HG03342 (cell line): ENCODE measurements at regions not wholly inside any gene's neighbourhood (a gene's known extent, or its start where the extent isn't known, plus 50 kb on each side); places are given as distances from the start of the nearest gene placed in this dataset.

Experiments used
- ATAC-seq: cut with Tn5 transposase; IDR thresholded peaks from one replicate; pipeline ENCODE4 v1.9.1; 2021; ENCODE audit warnings: mild to moderate bottlenecking, moderate library complexity; ENCODE audit not compliant: unreplicated experiment

DNA sequence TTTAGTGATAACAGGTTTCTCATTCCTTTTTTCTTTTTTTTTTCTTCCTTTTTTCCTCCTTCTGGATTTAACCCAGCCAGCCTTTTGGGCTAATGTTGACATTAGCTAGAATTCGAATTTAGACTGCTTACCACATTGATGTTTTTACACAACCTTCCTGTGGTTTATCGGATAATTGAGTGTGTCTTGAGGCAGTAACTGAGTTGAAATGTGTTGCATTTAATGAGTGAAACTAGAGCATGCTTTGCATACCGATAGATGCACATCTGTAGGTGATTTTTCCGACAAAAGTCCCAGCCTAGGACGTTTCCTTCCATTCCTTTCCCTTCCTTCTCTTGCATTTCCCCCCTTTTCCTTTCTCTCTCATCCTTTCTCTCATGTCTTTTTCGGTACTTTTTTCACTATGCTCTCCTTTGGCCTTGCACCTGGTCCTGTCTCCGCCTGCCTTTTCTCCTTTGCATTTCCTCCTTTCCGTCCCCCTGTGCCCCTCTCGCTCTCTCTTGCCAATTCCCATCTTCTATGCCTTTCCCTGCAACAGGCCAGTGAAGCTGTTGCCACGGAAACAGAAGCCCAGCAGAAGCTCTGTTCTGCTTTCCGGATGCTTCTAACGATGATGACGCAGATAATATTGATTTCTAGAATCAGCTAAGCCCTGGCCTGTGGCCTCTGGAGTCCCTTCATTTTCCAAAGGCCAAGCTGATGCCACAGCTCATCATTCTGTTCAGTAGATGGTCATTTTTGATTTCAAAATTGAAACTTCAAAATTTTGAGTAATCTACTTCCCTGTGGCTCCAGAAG is 76.1 kb downstream of the SLC25A47 start:
- ATAC-seq, result no peak

DNA sequence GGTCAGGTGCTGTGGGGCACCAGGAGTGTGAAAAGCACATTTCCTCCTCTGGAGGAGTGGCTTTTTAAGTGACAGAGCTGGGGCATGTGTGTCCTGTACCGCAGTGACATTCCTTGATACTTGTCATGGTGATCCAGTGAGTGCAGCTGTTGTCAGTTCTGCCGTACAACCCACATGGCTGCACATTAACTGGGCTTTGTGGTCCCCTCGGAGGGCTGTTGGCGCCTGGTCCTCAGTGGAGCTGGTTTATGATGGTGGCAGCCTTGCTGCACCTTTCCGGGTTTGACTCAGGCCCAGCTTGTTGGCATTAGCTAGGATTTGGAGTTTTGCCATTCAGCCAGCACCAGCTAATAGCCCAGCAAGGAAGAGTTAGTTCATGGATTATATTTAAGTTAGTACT is 77.0 kb downstream of the SLC25A47 start:
- no peak for ATAC-seq

DNA sequence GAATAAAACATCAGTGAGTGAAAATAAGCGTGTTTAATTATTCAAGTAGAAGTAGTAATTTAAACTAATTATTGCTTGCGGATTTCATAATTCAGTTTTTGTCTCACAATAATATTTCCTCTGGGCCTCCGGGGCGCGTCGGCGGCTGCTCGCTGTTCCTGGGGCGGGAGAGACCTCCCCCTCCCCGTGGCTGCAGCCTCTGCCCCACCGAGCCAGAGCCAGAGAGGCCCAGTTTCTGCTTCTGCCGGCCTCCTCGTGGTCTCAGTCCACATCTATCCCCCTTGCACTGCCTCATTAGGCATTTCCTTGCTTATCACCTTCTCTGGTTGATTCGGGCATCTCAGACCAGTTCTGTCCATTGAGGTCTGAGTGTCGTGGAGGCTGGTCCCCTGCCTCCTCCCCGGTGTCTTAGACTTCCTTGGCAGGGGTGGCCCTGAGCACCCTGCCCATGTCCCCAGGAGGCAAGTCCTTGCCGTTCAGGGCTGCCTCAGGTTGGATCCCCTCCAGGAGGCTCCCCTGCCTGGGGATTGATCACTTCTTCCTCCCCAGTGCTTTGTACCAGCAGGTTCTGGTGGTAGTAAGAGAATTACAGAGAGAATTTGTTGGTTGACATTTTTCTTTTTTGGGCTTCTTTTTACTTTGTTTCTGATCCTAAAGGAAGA is 78.0 kb downstream of the SLC25A47 start:
- no peak for ATAC-seq

DNA sequence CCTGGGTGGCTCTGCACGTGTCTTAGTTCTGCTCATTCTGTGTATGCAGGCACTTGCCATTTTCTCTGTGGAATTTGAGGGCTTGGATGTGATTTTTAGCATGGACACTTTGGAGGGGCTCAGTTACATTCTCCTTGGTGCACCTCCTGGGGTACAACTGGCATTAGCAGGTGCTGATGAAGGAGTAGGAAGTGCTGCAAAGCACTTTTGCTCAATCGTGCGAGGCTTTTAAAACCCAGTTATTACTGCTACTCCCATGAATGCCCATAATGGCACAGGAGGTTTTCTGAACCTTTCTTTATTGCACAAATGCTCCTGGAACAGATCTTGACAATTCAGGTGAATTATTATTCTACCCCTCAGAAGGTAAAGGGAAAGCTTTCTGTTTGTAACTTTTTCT is 78.7 kb downstream of the SLC25A47 start:
- no peak for ATAC-seq

DNA sequence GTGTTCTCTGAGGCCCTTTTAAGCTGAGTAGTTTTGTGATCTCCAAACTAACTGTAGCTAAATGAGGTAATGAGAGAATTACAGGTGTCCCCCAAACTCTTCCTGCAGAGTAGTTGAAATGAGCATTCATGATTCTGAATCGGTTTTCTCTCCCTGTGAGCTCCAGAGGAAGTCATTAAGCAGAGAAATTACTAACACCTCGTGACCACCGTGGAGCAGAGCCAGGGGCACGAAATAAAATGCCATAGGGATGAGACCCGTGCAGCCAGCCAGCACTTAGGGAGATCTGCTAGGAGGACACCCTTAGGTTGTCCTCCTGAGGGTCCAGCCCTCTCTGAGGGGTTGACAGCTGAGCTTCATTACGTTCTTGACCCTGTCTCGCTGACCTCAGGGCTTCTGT is 79.5 kb downstream of the SLC25A47 start:
- no peak for ATAC-seq

DNA sequence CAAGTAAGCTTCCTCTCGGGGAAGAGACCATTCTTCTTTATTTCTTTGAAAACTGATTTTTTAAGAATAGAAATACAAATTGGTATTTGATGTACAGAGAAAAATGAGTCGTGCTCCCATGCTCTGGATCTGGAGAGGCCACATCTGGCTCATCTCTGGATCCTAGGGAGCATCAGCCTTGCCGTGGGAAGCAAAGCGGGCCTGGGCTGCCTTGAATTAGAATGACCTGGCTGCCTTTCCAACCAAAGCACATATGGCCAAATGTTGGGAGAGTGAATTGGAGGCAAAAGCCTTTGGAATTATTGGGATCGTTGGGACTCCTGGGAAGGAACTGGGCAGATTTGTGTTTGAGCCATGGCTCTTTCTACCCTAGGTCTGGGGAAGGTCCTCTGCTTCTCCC is 80.0 kb downstream of the SLC25A47 start:
- no peak for ATAC-seq

DNA sequence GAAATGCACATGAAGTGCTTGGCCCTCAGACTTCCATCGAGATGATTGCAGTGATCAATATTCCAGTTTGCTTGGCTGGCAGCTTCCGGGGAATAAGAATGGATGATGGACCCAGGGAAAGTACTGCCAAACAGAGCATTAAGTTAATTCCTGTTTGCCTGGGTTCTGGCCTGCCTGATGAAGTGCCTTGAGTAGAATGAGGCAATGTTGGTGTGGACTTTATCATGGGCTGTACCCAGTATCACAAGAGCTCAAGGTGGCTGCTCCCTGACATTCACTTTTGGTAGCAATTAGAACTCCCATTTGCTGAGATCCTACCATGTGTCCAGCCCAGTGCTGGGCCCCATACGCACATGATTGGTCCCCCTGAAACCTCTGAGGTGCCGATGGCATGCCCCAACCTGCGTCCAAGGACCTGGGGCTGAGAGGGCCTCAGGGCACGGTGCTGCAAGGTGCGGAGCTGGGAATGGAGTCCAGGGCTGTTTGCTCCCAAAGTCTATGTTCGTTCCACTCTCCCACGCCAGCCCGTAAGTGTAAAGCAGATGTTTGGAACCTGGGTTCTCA is 80.7 kb downstream of the SLC25A47 start:
- no peak for ATAC-seq

DNA sequence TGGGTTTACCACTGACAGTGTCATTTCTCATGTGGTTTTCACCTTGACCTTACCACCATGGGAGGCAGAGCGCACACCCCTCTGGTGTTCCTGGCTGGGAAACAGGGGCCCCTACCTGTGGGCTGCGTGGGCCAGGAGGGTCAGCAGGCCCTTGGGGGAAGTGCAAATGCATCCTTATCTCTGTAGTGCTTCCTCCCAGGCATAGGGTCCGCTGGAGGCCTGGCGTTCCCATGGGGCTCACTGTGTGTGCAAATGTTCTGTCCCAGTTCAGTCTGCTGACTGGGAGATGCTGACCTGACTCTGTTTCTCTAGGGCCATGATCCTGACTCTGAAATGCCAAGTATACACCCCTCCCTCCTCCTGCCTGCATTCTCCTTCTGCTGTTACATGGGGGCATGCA is 81.3 kb downstream of the SLC25A47 start:
- no peak for ATAC-seq

DNA sequence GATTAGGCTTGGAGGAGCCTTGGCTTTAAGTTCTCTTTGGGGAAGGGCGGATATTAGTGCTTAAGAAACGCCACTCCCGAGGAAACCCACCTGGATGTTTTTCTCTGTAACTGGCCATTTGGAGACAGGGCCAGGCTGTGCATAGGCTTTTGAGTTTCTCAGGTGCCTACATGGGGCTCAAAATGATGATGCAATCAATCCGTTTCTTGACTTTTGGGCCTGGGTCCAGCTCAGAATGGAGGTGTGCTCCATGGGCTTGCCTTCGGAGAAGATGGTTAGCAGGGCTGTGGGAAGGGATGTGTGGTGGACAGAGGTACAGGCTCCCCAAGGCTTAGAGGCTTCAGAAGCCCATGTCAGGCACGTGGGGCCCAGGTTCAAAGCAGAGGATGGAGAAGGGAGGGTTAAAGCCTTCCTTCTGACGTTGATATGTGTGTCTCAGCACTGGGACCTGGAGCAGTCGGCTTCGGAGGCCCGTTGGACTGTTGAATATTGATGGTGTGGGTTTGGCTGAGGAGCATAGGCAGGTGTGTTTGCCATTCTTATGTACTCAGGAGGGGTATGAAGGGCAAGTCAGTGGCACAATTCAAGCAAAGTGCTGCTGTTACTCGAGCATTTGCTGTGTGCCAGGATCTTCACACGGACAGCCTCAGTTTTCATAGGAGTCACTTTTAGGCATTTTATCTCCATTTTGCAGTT is 82.8 kb downstream of the SLC25A47 start:
- no peak for ATAC-seq

DNA sequence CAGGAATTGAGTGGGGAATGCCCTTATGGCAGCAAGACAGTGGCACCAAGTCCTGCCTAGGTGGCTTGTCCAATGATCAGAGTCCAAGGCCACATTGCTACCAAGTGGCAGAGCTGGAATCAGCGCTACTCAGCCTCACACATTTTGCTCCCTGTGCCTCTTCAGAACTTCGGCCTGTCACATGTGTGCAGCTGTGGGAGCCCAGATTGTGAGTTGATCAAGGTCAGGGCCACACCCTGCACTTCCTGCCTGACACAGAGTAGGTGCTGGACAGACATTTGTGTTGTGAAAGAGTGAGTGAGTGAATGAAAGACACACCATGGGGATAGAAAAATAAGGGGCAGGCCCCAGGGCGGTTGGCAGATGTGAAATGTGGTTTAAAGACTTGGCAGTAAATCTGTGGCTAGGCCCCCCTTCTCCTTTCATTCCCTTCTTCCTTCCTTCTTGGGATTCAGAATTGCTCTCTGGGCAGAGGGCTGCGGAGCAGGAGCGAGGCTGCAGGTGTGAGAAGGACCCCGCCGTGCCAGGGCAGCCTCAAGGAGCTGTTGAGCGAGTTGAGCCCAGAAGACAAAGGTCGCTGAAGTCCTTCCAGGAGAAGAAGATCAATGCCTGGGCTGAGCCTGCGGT is 83.5 kb downstream of the SLC25A47 start:
- ATAC-seq, result no peak

DNA sequence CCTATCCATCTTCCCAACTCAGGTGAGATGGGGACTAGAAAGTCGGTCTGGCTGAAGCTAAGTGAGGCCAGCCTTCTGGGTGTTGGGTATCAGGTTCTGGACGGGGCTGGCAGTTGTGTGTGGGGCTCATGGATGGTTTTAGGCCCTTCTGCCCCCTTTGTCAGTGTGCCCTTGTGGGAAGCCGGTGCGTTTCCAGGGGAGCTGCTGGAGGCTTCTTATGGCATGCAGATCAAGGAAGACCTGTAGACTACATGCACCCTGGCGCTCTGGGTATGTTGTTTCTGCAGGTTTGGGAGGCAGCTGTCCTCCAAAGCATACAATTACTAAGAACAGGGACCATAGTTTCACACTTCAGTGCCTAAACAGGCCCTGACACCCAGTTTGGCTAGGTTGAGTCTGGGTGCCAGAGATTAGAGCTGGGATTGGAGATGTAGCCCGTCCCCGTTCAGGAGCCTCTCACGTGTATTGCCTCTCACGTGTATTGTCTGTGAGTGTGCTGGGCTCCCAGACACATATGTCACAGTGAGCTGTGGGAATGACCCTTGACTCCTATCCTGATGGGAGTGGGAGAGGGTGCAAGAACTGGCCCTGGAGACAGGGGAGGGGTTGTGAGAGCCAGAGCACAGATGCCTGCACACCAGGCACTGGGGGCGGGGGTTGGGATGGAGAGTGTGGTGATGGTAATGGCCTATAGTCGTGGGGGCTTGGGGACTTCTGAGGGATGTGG is 84.4 kb downstream of the SLC25A47 start:
- ATAC-seq, result no peak

DNA sequence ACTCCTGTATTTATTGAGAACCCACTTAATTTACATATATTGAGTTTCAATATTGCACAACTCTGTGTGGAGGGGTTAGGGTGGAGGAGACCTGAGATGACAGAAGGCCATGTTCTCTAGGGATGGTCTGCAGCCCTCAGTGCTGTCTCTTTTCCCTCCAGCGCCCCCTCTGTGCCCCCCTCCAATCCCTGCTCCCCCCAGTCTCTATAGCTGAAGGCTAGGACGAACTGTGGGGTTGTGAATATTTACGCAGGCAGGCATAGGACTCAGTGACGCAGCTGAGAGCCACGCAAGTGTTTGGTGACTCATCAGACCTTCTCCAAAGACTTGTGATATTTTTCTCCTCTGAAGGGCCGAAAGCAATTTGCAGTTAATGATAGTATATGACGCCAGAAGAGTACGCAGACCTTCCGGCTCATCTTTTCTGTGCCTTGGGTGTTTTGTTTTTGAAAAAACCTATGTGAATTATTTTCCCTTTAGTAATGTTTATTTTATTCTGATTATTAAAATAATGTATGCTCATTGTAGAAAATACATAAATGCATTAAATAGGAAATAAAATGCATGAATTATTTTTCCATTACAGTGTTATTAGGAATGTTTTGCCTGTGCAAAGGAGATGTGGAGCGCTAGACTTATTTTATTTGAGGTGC is 85.3 kb downstream of the SLC25A47 start:
- no peak for ATAC-seq

DNA sequence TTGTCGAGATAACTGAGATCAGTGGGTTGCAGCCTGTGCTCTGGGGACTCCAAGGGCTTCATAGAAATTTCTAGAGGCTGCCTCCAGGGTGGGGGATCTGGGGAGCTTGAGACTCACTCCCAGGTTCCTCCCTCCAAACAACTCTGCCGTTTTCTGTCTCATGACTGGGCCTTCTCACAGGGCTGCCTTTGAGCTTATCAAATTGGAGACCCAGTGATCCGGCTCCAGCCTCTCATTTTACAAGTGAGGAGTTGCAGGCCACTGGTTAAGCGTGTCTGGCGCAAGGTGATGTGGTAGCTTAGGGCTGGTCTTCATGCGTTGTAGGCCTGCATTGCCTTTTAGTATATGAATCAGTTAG is 85.8 kb downstream of the SLC25A47 start:
- ATAC-seq, result no peak

DNA sequence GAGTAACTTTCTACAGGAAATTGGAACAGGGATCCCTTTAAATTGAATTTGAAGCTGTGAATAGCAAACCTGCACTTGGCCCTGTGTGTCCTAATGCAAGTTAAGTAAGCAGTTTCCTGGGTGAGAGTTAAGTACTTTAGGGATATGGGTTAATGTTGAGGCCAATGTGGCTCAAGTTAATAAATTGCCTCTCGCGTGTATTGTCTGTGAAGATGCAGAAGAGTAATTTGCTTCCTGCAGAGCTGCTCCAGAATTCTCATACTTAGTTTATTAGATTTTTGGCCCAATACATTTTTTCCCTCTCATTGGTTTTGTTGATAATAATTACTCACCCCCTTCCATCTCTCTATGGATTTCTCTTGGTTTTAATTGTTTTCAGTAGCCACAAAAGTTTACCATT is 86.5 kb downstream of the SLC25A47 start:
- no peak for ATAC-seq

DNA sequence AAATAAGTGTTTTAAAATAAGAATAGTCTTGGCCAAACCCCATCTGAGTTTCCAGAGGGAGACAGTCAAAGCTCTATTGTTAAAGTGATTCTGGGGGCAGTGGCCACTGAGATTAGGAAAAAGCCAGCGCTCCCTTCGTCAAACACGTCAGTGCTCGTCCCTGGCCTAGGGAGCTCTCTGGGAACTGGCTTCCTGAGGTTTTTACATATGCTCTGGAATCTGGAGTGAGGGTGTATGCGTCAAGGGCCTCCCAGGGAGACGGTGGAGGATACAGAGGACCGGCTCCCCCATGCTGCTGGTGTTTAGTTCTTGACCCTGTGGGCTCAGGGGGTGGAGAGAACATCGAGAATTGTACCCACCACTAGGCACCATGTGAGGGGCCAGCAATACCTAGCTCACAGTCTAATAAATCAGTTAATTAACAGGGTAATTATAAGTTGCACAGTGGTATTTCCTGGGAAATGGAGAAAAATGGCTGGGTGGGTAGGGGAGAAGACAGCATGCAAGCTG is 87.0 kb downstream of the SLC25A47 start:
- no peak for ATAC-seq

DNA sequence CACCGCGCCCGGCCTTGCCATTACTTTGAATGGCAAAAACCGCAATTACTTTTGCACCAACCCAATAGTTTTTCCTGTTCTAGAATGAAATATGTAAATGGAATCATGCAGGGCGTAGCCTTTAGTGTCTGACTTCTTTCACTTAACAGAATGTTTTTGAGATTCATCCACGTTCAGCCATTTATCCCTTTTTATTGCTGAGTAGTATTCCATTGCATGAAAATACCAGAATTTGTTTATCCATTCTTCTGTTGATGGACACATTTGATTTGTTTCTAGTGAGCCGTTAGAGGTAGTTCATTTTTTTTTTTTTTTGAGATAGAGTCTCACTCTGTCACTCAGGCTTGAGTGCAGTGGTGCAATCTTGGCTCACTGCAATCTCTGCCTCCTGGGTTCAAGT is 90.6 kb downstream of the SLC25A47 start:
- no peak for ATAC-seq

DNA sequence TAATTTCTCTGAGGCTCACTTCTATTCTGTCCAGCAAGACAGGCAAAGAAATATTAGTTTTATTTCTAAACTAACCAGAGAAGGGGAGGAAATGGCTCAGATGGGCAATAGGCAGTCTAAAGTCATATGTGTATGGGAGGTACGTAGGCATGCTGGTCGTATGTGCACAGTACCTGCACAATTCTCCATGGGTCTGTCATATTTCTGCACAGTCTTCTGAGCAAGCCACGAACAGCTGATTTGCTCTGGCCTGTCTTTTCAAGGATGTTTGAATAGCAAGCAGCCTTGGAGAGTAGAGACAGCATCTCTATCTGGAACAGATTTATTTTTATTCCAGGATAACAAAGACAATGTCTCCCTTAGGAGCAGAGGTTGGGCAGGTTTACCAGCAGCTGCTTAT is 92.1 kb downstream of the SLC25A47 start:
- ATAC-seq, result no peak

DNA sequence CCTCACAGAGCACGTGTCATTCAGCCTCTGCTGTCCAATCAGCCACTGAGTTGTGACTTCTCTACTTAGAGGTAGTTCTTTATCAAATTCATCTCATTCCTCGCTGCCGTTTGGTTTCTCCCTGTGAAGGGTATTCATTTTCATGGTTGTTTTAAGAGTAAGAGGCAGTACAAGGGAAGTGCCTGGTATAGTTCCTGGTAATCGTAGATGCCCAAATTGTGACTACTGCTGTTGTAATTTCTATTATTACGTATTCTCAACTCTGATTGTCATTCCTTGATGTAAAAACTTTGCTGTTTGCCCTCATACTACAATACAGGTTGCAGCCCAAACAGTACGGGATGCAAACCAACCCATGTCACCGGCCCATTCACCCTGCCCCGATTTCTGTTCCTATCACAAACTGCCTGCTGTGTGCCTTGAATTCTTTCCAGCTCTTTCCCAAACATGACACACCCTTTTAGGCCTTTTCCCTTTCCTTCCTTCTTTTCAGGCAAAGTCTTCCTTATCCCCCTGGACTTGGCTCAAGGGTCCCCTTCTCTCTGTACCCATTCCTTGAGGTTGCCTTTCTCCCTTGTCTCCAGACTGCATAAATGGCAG is 93.0 kb downstream of the SLC25A47 start:
- ATAC-seq, result no peak
